ENCODE measurements at regions not wholly inside any gene's neighbourhood (a gene's known extent, or its start where the extent isn't known, plus 50 kb on each side); places are given as distances from the start of the nearest gene placed in this dataset.
"Not testable (repeated sequence)": the region's sequence is repeated elsewhere in the genome, so short reads cannot be mapped to it uniquely, and the experiment has no call there.

DNA sequence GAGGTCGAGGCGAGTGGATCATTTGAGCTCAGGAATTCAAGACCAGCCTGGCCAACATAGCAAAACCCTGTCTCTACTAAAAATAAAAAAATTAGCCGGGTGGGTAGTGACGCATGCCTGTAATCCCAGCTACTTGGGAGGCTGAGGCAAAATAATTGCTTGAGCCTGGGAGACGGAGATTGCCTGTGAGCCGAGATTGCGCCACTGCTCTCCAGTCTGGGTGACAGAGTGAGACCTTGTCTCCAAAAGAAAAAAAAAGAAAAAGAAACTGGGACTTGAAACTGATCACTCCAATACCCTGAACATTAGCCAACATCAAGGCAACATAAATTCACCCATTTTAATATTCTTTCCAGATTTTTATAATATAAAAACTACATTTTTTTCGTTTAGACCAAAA lies 874.6 kb upstream of the MBL2 start:
- not testable (repeated sequence) for DNase-seq

DNA sequence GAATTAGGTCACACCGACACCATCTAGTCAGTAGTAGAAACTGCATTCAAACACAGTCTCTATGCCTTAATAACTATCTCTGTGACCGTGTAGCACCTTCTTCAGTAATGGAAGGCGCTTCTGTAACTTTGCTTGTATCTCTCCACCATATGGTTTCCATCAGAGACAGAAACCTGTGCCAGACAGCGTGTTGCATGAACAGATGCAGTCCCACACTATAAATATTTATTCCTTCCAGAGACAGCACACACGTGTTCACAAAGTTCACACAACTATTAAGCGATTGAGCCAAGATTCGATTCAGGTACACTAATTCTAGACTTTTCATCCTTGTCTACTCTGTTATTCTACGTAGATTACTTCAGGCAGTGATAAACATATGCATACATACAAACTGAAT lies 873.9 kb upstream of the MBL2 start:
- no peak for DNase-seq

DNA sequence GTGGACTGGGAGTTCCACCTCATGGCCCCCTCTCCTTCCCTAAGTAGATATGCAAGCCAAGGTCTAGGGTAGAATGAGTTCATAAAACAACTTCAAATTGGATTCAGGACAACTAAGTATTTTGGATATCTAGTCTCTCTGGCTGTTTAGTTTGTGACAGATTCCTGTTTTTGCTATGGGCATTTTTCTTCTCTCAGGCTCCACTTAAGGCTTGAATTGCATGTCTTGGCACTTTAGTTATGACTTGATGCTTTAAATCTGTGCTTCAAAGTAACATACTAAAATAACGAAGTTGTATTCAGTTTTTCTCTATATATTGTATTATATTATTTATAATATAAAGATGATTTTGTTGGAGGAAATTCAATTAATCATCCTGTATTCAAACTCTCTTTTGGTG lies 873.4 kb upstream of the MBL2 start:
- no peak for DNase-seq

DNA sequence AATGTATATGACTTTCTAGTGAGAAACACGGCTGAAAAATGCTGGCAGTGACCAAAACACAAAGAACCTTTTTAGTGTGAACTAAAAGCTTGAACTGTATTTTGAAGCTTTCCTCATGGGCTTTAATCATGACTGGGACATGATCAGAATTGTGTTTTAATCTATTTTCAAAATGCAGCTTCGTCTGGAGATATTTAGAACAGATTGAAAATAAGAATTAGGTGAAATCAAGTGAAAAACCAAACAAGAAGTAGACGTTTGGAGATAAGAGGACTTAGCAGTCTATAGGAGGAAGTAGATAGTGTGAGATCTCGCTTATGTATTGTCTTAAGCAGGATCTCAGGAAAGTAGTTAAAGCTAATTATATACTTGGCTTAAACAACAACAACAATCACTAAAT lies 865.4 kb upstream of the MBL2 start:
- no peak for DNase-seq

DNA sequence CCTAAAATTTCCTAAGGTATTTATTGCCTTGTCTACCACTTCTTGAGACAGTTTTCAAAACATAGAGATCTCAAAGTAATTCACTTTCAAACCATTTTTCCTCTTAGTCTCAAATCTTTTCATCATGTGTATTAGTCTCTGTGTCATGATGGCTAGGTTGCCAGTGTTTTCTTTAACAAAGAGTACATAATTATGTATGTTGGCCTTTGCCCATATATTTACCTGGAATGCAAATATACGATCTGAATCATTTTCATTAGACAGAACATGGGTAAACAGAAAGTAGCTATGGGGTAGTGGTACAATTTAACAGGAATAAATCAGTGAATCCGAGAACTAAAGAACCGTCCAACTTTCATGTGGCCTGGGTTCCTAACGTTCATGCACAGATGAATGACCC lies 852.1 kb upstream of the MBL2 start:
- no peak for DNase-seq

DNA sequence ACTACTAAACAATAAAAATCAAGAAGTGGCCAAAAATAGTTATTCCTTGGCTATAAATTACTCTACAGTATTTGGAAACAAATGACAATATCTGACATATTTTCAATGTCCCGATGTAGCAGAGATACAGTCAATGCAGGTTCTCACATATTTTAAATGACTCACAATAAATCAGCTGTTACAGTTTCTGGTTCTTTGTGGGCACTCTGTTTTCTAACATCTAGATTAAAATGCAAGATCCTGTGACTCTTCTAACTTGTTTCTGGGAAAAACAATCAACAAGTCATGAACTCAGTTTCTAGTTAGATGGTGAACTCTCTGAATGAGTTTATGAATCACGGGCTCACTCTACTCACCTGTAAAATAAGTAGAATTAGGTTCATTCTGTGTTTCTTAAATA lies 849.6 kb upstream of the MBL2 start:
- no peak for DNase-seq

DNA sequence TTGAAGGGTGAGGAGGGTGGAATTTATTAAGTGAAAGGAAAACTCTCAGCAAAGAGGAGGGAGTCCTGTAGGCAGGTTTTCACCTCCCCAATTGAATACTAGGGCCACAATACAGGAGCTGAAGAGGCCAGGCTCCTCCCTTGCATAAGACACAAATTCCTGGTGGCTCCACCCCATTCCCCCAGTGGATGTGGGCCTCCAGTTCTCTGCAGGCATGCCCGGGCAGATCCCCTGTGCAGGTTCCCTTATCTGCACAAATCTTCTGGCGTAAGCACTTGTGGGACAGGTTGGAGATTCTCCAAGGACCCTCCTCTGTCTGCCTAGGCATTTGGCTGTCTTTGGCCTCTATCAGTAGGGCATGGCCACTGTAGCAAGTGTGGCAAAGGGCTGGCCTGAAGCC lies 847.1 kb upstream of the MBL2 start:
- no peak for DNase-seq

DNA sequence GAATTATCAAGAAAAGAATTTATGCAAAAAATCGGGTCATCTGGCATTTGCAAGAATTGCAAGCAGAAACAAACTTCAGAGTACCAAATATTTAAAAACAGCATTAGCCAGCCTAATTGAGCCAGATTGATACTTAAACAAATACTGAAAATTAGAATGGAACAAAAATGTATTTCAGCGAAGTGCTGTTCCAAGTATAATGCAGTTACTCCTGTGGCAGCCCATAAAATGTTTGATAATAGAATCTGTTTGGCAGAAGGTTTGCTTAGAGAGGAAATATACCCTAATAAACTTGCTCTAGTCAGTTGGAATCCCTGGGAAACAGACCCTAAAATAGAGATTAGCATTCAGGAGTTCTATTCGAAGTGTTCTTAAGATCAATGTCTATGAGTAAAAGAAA lies 835.1 kb upstream of the MBL2 start:
- no peak for DNase-seq

DNA sequence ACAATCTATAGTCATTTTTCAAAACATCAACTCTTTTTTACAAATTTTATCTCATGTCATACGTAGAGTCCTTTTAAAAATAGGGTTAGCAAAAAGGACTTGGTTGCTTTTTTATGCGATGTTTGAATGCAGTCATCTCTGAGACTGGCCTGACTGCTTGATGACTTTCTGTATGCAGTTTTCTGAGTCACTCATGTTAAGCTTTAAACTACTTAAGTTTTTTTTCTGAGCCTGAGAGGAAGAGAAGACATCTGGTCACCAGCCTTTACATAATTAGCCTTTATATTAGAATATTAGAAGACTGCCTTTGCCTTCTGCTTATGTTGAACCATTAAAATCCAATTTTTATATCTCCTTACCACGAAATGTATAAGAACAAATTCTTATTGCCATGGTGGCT lies 834.4 kb upstream of the MBL2 start:
- DNase-seq: no peak

DNA sequence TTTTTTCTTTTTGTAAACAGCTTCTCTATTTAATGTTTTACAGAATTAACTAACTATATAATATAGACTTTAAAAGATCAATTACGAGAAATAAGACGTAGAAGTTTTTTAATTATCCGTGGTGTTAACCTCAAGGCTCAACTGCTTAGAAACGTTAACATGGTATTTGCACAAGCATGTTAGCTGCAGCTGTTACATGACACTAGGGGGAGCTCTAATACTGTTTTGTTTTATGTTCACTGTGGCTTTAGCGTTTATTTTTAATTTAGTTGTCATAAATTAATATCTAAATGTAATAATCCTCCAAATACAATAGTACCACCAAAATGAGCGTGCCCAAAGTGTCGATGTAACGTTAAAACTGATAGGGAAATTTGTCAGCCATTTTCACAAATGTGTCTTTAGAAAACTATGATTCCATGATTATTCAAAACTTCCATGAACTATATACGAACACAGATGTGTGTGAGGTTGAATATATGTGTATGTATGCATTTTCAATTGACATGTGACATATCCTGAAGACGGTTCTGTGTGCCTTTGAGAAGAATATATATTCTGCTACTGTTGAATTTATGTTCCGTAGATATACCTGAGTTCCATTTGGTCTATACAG lies 828.8 kb upstream of the MBL2 start:
- no peak for DNase-seq

DNA sequence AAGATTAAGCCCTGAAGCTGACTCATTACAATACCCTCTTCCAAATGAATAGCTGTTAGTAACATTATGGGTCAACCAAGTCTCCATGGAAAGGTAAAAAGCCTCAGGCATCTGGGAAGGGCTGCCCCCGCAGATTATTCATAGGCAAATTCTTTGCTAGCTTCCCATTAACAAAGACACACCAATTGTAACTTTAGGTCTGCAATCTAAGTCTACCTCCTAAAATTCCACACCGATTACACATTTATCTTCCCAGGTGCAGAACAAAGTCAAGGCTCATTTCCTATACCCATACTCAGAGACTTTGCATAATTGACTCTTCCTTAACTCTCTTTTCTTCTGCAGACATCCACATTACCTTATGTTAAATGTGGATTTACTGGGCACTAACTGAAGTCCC lies 826.3 kb upstream of the MBL2 start:
- DNase-seq: no peak

DNA sequence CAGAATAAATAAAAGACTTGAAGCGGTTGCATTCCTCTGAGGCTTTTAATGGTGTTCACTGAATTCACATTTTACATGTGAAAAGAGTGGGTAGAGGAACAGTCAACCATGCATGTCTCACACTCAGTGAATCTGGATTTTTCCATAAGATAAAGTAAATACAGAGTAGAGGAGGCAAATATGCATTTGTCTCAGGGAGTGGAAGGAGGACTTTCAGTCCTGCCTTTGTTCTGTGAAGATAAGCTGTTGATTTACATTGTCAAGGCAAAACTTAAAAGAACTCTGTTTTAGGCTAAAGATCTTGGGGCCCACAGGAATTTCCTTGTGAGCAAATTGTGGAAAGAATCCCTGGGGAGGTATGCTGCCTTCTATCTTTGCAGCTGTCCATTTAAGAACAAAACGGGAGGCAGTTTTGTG lies 825.3 kb upstream of the MBL2 start:
- no peak for DNase-seq

DNA sequence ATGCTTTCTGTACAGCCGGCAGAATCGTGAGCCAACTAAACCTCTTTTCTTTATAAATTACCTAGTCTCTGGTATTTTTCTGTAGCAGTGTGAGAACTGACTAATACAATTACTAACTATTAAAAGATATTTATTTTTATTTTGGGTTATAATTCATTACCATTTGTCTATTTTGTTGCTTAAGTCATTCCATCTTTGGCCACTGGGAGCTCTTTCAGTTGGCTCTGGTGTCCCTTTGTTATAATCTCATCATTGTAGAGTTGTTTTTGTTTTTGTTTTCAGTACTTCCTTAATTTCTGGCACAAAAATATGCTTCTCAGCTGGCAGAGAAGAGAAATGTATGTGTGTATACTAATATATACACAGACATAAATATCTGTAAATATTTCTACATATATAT lies 807.9 kb upstream of the MBL2 start:
- DNase-seq: no peak

DNA sequence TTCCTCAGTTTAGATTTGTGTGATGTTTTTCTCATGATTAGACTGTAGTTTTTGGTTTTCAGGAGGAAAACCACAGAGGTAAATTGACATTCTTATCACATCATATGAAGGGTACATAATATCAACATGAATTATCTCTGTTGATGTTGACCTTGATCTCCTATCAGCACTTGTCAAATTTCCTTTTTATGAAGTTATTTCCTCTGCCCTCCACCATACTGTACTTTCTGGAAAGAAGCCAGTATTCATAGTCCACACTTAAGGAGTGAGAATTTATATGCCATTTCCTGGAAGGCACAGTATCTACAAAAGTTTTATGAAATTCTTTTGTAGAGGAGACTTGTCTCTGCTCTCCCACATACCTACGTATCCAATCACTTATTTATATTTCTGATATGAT lies 807.2 kb upstream of the MBL2 start:
- DNase-seq: no peak

DNA sequence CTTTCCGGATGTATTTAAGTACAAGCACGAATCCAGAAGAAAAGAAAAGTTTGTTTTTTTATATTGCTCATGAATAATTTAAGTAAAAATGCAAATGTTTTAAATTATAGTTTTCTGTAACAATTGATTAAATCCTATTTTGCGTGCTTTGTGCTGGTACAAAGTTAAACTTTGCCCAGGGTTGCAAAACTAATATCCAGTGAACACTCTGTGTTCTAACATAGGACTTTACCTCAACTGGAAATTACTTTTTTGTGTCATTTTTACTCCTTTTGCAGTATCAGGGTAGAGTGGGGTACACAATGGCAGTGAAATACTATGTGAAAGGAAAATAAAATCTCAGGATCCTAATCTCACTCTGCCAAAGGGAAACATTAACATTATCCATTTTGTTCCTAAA lies 801.4 kb upstream of the MBL2 start:
- DNase-seq: no peak

DNA sequence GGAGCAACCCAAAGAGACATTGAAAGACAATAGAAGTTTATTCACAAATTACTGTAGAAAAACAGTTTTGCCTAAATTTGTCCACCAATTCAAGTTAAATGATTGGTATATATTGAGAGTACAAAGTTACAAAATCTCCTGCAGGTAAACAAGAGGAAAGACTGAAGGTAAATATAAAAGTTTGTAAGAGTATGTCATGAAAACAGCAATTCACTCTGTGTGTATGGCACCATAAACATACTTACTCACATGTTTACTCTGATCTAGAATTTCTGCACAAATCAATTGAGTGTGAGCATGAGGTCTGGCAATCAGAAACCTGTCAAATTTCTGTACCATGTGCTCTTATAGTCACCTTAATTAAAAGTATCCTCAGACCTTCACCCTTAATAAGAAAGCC lies 800.9 kb upstream of the MBL2 start:
- no peak for DNase-seq

DNA sequence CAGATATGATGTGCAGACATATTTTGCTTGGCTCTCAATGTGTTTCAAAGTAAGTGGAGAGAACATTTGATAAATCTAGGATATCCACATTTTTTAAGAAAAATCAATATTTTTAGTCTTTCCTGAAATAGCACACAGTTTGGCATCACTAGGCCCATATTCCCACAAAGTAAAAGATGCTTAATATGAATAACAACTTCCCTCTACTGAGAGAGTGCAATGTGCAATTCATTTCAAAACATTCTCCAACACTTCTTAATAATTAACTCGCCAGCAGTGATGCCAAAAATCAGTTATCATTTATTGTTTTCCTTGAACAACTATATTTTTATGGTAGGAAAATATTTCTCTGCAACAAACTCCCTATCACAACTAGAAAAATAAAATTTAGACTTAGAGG lies 800.2 kb upstream of the MBL2 start:
- DNase-seq: no peak

DNA sequence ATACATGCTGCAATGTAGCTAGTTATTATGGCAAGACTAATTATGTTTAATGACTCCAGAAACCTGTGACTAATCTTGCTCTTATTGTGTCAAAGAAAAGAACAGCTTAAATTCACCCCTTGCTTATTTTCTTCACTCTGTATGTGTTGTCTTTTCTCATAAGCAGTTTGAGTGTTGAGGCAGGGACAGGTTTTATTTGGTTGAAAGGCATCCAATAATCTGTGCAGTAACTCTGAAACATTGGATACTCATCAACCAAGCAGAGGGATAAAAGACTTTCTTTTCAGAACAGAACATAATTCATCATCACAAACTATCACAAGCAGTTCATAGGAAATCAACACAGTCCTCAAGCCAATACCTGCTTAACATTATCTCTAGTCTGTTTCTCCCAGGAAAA lies 797.6 kb upstream of the MBL2 start:
- DNase-seq: no peak

DNA sequence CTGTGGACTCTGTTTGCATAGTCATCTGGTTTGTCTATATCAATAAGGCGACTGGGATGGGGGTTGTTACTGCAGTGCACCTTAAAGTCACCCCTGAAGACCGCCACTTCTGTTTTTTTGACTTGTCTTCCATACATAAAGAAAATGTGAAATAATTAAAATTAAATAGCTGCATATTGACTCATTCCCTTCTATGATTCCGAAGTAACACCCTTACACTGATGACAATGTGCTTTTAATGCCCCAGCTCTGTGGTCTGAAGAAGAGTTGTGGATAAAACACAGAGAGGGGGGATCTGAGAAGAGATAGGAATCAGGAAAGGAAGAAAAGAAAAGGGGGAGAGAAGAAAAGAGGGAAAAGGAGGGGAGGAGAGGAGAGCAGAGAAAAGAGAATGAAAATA lies 796.9 kb upstream of the MBL2 start:
- DNase-seq: no peak

DNA sequence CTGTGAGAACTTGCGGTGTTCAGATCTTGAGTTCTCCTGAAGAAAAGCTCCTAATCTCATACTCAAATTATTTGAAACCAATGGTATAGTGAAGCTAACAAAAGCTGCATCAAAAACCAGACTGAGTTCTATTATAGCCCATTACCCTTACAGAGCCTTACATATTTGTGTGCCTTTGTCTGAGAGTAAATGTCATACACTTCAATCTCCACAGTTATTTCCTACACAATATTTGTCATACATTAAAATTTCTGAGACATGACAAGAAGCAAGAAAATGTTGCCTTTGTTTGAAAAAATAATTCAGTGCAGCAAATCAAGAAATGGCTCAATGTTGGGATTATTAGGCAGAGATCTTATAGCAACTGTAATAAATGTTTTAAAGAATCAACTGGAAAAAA lies 776.1 kb upstream of the MBL2 start:
- DNase-seq: no peak

DNA sequence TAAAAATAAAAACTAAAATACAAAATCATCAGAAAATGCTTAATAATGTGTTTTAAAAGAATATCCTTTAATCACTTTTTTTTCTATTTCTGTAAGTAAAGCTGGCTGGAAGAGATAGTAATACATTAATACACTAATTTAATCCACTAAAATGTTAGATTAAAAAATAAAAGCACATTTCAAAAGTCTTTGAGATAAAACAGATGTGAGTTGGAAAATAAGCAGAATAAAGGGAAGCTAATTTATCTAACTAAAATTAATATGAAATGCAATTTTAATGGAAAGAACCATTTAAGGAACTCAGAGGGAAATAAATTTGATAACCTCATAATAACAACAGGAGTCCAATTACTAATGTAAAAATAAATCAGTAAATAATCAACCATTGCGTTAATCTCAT lies 774.8 kb upstream of the MBL2 start:
- no peak for DNase-seq

DNA sequence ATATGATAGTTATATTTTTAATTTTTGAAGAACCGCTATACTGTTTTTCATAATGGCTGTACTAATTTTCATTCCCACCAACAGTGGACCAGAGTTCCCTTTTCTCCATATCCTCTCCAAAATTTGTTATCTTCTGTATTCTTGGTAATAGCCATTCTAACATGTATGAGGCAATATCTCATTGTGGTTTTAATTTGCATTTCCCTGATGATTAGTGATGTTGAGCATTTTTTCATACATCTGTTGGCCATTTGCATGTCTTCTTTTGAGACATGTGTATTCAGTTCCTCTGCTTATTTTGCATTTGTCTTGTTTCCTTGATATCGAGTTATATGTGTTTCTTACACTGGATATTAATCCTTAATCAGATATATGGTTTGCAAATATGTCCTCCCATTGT lies 770.8 kb upstream of the MBL2 start:
- DNase-seq: no peak

DNA sequence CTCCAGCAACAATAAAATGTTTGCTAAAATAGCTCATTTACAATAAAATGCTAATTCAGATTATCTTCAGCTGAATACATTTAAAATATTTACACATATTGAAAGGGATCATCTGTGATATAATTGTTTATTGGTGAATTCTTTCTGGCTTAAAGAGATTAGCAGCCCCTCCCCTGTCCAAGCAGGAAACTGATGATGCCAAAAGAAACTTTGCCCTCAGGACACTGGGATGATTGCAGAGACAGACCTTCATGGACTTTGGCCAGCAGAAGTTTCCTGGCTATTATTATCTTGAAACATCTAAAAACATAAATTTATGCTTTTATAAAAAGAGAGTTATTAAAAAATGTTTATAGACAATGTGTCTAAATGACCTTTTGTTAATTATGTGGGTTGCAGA lies 764.9 kb upstream of the MBL2 start:
- DNase-seq: no peak

DNA sequence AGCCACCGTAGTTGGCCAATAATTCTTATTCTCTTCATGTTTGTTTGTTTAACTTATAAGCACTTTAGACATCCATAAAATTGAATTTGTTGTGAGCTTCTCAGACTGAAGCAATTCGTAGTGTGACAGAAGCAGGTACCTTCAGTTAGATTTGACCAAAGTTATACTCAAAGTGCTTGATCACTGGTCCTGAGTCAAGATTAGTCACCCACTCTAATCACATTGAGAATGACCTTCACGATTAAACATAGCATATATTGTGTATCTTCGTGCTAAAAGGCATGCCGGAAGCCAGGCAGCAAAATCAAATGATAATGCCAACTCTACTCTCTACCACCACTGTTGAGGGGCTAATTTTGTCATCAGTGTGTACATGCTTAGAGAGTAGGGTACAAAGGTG lies 763.7 kb upstream of the MBL2 start:
- no peak for DNase-seq

DNA sequence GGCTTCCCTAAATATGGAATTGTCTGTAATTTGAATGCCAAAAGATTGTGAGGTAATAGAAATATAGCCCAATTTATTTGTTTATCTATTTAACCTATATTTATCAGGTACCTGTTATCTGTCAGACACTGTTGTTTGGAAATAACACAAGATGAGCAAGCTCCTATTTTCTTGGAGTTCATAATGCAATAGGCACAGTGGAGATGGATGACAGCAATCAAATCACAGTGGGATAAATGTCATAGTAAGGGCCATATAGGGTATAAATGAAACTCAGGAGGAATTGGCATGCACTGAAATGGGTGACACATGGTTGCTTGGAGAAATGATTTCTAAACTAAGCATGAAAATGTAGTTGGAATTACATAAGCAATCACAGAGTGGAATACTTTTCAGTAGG lies 761.8 kb upstream of the MBL2 start:
- no peak for DNase-seq

DNA sequence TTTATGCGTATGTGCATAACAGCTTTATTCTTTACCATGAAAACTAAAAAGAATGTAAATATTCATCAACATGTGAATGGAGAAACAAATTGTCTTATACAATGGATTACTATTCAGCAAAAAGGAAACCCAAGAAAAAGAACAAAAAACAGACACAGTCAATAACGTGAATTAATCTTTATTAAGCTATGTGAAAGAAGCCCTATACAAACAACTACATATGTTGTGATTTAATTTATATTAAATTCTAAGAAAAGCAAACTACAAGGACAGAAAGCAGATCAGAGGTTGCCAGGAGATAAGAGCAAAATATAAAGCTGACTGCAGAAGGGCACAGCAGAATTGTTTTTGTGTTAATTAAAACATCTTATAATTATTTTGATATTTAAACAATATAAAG lies 756.4 kb upstream of the MBL2 start:
- DNase-seq: no peak

Measured in stimulated activated naive CD4-positive, alpha-beta T cell (primary cell).